ENCODE measurements at regions not wholly inside any gene's neighbourhood (a gene's known extent, or its start where the extent isn't known, plus 50 kb on each side); places are given as distances from the start of the nearest gene placed in this dataset.
A peak's percentile ranks its signal among the peaks of the same experiment; 100 is the strongest.

GRCh38 chr3:82741346-82741745, 979.9 kb upstream of the GBE1 start:
- H3K9me3 Mint-ChIP-seq: peaks cover 3% of the 10 kb centered on the region
- no peak overlapping the region for H3K4me3 Mint-ChIP-seq
- ATAC-seq (ENCODE audit: low read depth) (no peak), DNase-seq (no peak)
- H3K27me3 Mint-ChIP-seq: no peaks in the 10 kb centered on the region
- no peaks in the 10 kb centered on the region for H3K36me3 Mint-ChIP-seq
- H3K4me1 Mint-ChIP-seq: no peaks in the 10 kb centered on the region
- H3K27ac Mint-ChIP-seq: no peak overlapping the region
- POLR2A ChIA-PET: no interaction called here

GRCh38 chr3:82739390-82739789, 977.9 kb upstream of the GBE1 start:
- POLR2A ChIA-PET: no interaction called here
- no peaks in the 10 kb centered on the region for H3K4me1 Mint-ChIP-seq
- H3K27ac Mint-ChIP-seq: no peak overlapping the region
- ATAC-seq (ENCODE audit: low read depth): no peak
- no peaks in the 10 kb centered on the region for H3K36me3 Mint-ChIP-seq
- DNase-seq: no peak
- peaks cover 1% of the 10 kb centered on the region for H3K9me3 Mint-ChIP-seq
- no peak overlapping the region for H3K4me3 Mint-ChIP-seq
- H3K27me3 Mint-ChIP-seq: no peaks in the 10 kb centered on the region

- H3K9me3 Mint-ChIP-seq: peaks cover 1% of the 10 kb centered on the region
- ATAC-seq (ENCODE audit: low read depth): no peak
- no peak for DNase-seq
These were observed 975.3 kb upstream of the GBE1 start for GRCh38 chr3:82736696-82737277.

GRCh38 chr3:82715091-82715856, 953.8 kb upstream of the GBE1 start:
- Mint-ChIP-seq H3K36me3 (no peaks in the 10 kb centered on the region), H3K9me3 (peaks cover 6% of the 10 kb centered on the region), H3K4me3 (no peak overlapping the region), H3K27ac (no peak overlapping the region), H3K27me3 (no peaks in the 10 kb centered on the region), H3K4me1 (no peaks in the 10 kb centered on the region)
- ATAC-seq (ENCODE audit: low read depth) (no peak), DNase-seq (no peak)
- POLR2A ChIA-PET: no interaction called here

More at GRCh38 chr3:82736696-82737277, 975.3 kb upstream of the GBE1 start:
- Mint-ChIP-seq H3K36me3 (no peaks in the 10 kb centered on the region), H3K4me3 (peak overlapping the region; percentile 10), H3K27me3 (no peaks in the 10 kb centered on the region), H3K4me1 (no peaks in the 10 kb centered on the region), H3K27ac (no peak overlapping the region)
- POLR2A ChIA-PET: no interaction called here

GRCh38 chr3:82707035-82707434, 945.6 kb upstream of the GBE1 start:
- POLR2A ChIA-PET: no interaction called here
- Mint-ChIP-seq H3K4me3 (no peak overlapping the region), H3K27me3 (no peaks in the 10 kb centered on the region), H3K27ac (no peak overlapping the region), H3K9me3 (peaks cover 4% of the 10 kb centered on the region), H3K4me1 (no peaks in the 10 kb centered on the region), H3K36me3 (no peaks in the 10 kb centered on the region)
- DNase-seq (no peak), ATAC-seq (ENCODE audit: low read depth) (no peak)

GRCh38 chr3:82685761-82686160, 924.3 kb upstream of the GBE1 start:
- POLR2A ChIA-PET: no interaction called here

GRCh38 chr3:82676356-82677026, 915.0 kb upstream of the GBE1 start:
- POLR2A ChIA-PET: no interaction called here
- H3K27ac Mint-ChIP-seq: no peak overlapping the region
- peaks cover 2% of the 10 kb centered on the region for H3K9me3 Mint-ChIP-seq
- DNase-seq (no peak), ATAC-seq (ENCODE audit: low read depth) (no peak)
- no peak overlapping the region for H3K4me3 Mint-ChIP-seq
- H3K36me3 Mint-ChIP-seq: no peaks in the 10 kb centered on the region
- no peaks in the 10 kb centered on the region for H3K4me1 Mint-ChIP-seq
- no peaks in the 10 kb centered on the region for H3K27me3 Mint-ChIP-seq

More at GRCh38 chr3:82685761-82686160, 924.3 kb upstream of the GBE1 start:
- Mint-ChIP-seq H3K27me3 (no peaks in the 10 kb centered on the region), H3K27ac (no peak overlapping the region), H3K36me3 (no peaks in the 10 kb centered on the region), H3K4me1 (no peaks in the 10 kb centered on the region), H3K4me3 (no peak overlapping the region), H3K9me3 (no peaks in the 10 kb centered on the region)
- ATAC-seq (ENCODE audit: low read depth) (no peak), DNase-seq (no peak)

- H3K27ac Mint-ChIP-seq: no peak overlapping the region
- peaks cover 6% of the 10 kb centered on the region for H3K9me3 Mint-ChIP-seq
- H3K27me3 Mint-ChIP-seq: no peaks in the 10 kb centered on the region
- no peaks in the 10 kb centered on the region for H3K36me3 Mint-ChIP-seq
- H3K4me3 Mint-ChIP-seq: no peak overlapping the region
- no peaks in the 10 kb centered on the region for H3K4me1 Mint-ChIP-seq
- POLR2A ChIA-PET: no interaction called here
- ATAC-seq (ENCODE audit: low read depth) (no peak), DNase-seq (no peak)
These were observed 911.5 kb upstream of the GBE1 start for GRCh38 chr3:82672966-82673365.

- Mint-ChIP-seq H3K4me3 (no peak overlapping the region), H3K27ac (no peak overlapping the region), H3K27me3 (no peaks in the 10 kb centered on the region), H3K9me3 (peaks cover 6% of the 10 kb centered on the region), H3K36me3 (no peaks in the 10 kb centered on the region), H3K4me1 (no peaks in the 10 kb centered on the region)
- ATAC-seq (ENCODE audit: low read depth) (no peak), DNase-seq (no peak)
- POLR2A ChIA-PET: no interaction called here
These were observed 910.0 kb upstream of the GBE1 start for GRCh38 chr3:82671466-82671865.

GRCh38 chr3:82654708-82655107, 893.3 kb upstream of the GBE1 start:
- Mint-ChIP-seq H3K9me3 (peaks cover 5% of the 10 kb centered on the region), H3K27me3 (no peaks in the 10 kb centered on the region), H3K36me3 (no peaks in the 10 kb centered on the region), H3K4me3 (no peak overlapping the region), H3K4me1 (no peaks in the 10 kb centered on the region), H3K27ac (no peak overlapping the region)
- no peak for ATAC-seq (ENCODE audit: low read depth)
- no peak for DNase-seq
- POLR2A ChIA-PET: no interaction called here

- no peaks in the 10 kb centered on the region for H3K27me3 Mint-ChIP-seq
- H3K9me3 Mint-ChIP-seq: no peaks in the 10 kb centered on the region
- POLR2A ChIA-PET: no interaction called here
- H3K4me3 Mint-ChIP-seq: no peak overlapping the region
- no peak for ATAC-seq (ENCODE audit: low read depth)
- no peak overlapping the region for H3K27ac Mint-ChIP-seq
- no peaks in the 10 kb centered on the region for H3K36me3 Mint-ChIP-seq
- no peaks in the 10 kb centered on the region for H3K4me1 Mint-ChIP-seq
- no peak for DNase-seq
These were observed 882.5 kb upstream of the GBE1 start for GRCh38 chr3:82643948-82644347.

GRCh38 chr3:82641701-82642100, 880.3 kb upstream of the GBE1 start:
- H3K27ac Mint-ChIP-seq: no peak overlapping the region
- H3K9me3 Mint-ChIP-seq: no peaks in the 10 kb centered on the region
- POLR2A ChIA-PET: no interaction called here
- no peaks in the 10 kb centered on the region for H3K27me3 Mint-ChIP-seq
- H3K4me1 Mint-ChIP-seq: no peaks in the 10 kb centered on the region
- no peak overlapping the region for H3K4me3 Mint-ChIP-seq
- H3K36me3 Mint-ChIP-seq: no peaks in the 10 kb centered on the region
- no peak for ATAC-seq (ENCODE audit: low read depth)
- DNase-seq: no peak

- H3K27ac Mint-ChIP-seq: no peak overlapping the region
- no peak overlapping the region for H3K4me3 Mint-ChIP-seq
- POLR2A ChIA-PET: no interaction called here
- ATAC-seq (ENCODE audit: low read depth): no peak
- H3K4me1 Mint-ChIP-seq: no peaks in the 10 kb centered on the region
- H3K36me3 Mint-ChIP-seq: no peaks in the 10 kb centered on the region
- no peak for DNase-seq
- H3K27me3 Mint-ChIP-seq: no peaks in the 10 kb centered on the region
- peaks cover 3% of the 10 kb centered on the region for H3K9me3 Mint-ChIP-seq
These were observed 878.8 kb upstream of the GBE1 start for GRCh38 chr3:82640254-82640653.

GRCh38 chr3:82637574-82637973, 876.1 kb upstream of the GBE1 start:
- Mint-ChIP-seq H3K4me1 (no peaks in the 10 kb centered on the region), H3K4me3 (no peak overlapping the region), H3K27ac (no peak overlapping the region), H3K9me3 (peaks cover 3% of the 10 kb centered on the region), H3K27me3 (no peaks in the 10 kb centered on the region), H3K36me3 (no peaks in the 10 kb centered on the region)
- ATAC-seq (ENCODE audit: low read depth): no peak
- POLR2A ChIA-PET: no interaction called here
- DNase-seq: no peak
